GM12865 (cell line): ENCODE measurements at regions not wholly inside any gene's neighbourhood (a gene's known extent, or its start where the extent isn't known, plus 50 kb on each side); places are given as distances from the start of the nearest gene placed in this dataset.

Experiments
- DNase-seq: peaks from one replicate; pipeline ENCODE4 v3.0.0; 2010; ENCODE audit warnings: low read depth
- H3K4me3 ChIP-seq: 2 replicates; pipeline ENCODE4 v1.5.1; 2011; ENCODE audit warnings: mild to moderate bottlenecking, low read depth, low read length, control low read depth
- TF ChIP-seq, protein P1 (sequence below): IDR thresholded peaks from 2 replicates; pipeline ENCODE4 v1.5.1; 2011; ENCODE audit warnings: low read length, control low read depth, low read depth, inconsistent platforms; ENCODE audit not compliant: insufficient read depth; ENCODE audit errors: missing control alignments

DNA sequence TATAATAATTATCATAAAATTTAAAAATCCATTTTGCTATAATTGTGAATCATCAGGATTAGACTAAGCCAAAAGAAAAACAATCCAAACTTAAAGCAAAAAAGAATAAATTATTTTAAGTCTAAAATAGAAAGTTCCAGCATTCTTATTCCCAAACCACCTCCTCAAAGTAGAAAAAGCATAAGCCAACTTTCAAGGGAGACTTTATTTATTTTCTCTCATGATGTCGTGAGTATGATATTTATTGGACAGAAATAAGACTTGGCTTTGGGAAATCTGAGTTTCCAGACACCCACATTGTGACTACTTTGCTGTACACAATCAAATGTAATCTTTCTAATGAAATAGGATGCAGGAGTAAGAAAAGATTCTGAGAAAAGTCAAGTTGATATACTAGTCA, 372.1 kb downstream of the MTRR start:
- DNase-seq: no peak
- TF ChIP-seq, protein P1, sequence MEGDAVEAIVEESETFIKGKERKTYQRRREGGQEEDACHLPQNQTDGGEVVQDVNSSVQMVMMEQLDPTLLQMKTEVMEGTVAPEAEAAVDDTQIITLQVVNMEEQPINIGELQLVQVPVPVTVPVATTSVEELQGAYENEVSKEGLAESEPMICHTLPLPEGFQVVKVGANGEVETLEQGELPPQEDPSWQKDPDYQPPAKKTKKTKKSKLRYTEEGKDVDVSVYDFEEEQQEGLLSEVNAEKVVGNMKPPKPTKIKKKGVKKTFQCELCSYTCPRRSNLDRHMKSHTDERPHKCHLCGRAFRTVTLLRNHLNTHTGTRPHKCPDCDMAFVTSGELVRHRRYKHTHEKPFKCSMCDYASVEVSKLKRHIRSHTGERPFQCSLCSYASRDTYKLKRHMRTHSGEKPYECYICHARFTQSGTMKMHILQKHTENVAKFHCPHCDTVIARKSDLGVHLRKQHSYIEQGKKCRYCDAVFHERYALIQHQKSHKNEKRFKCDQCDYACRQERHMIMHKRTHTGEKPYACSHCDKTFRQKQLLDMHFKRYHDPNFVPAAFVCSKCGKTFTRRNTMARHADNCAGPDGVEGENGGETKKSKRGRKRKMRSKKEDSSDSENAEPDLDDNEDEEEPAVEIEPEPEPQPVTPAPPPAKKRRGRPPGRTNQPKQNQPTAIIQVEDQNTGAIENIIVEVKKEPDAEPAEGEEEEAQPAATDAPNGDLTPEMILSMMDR: no peak
- no peak overlapping the region for H3K4me3 ChIP-seq

DNA sequence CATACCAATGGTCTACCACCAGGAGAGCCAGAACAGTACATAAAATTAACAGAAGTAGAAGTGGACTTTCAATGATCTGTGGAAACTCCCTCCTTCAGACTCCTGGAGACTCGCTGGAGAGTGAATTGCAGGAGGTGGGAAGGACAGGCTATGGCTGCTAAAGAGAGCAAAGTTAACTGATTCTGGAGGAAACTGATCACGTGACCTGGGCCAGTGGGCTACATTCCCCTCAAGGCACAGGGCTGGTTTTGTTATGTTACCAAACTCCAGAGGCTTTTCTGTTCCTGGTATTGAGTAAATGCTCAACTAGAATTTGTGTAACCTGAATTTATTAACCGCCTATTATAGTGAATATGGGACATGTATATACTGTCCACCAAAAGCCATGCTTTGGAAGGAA, 372.6 kb downstream of the MTRR start:
- DNase-seq: no peak
- TF ChIP-seq, protein P1: no peak
- no peak overlapping the region for H3K4me3 ChIP-seq

DNA sequence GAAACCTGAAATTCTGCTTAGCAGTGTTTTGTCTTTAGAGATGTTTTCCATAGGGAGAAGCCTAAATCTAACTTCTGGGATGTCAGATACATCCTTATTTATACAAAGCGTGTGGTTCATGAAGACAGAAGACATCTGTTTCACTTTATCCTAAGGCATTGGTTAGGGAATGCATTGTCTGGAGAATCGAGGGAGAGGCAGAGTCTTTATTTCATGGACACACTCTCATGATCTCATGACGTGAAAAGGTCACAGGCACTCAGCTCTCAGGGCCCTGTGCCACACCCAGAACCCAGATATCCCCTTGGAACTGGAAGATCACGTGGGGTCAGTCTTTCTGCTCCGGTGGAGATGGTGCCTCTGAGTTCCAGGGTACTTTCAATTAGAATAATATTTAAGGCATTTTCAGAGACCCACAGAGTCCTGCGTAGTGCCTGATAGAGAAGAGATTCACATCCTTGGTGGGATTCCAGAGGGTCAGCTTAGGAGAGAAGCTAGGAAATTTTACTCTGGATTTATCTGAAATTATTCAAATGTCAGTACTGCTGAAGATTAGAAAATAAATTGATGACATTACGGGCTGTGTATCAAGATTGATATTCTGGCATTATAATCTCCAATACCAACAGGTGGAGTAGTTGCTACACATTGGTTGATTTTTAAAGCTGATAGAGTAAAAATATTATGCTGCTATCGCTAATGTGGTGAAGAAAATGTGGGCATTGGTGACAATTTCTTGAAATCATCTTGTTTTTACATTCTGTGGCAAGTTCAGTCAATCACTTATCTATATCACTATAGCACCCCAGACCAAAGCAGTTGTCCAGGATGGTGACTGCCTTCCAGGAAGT, 378.3 kb downstream of the MTRR start:
- H3K4me3 ChIP-seq: no peak overlapping the region
- no peak for DNase-seq
- TF ChIP-seq, protein P1: no peak

DNA sequence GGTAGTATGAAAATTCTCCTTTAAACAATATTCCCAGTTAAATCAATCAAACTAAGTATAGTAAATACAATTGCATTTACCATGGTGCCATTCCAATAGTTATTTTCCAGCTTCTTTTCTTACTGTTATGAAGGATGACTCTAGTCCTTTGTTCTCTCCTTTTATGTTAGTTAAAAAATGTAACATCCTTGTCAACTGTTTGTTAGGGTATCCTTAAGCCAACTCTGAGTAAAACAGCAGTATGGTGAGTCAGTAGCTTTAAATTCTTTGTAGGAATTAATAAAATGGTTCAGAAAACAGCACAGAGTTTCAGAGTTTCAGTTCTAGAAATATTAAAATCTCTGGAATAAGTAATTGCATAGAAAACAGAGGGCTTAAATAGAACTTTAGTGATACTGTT, 384.4 kb downstream of the MTRR start:
- no peak overlapping the region for H3K4me3 ChIP-seq
- TF ChIP-seq, protein P1: no peak
- no peak for DNase-seq

DNA sequence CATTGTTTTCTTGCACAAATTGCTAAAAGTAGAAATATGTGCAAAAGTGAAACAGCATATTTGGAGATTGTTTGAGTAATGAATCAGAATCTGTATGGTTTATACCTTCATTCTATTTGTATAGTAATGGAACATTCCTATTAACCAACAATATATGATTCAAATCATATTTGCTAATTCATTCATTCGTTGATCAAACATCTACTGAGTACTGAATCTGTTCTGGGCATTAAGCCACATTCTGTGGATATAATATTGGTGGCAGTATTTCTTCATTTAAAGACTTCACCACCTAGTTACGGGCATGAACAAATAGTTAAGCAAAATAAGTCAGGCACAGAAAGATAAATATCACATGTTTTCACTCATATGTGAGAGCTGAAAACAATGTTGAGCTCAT, 385.7 kb downstream of the MTRR start:
- TF ChIP-seq, protein P1: no peak
- DNase-seq: no peak
- no peak overlapping the region for H3K4me3 ChIP-seq

DNA sequence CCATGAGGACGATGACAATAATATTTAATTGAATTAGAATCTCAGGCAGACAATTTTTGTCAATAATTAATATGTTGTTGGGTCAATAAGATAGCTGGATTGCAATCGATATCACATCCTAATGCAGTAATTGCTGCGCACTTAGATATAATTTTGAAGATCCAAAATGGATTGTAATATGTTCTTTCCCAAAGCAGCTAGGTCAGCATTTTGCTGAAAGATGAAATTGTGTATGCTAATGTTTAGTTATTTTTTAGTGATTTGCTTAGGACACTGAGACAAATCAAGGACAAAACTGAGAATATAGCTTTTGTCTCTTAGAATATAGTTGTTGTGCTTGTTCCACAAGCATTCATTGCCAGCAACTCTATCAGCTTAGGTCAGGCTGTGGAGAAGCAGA, 389.9 kb downstream of the MTRR start:
- no peak overlapping the region for H3K4me3 ChIP-seq
- DNase-seq: no peak
- TF ChIP-seq, protein P1: no peak

DNA sequence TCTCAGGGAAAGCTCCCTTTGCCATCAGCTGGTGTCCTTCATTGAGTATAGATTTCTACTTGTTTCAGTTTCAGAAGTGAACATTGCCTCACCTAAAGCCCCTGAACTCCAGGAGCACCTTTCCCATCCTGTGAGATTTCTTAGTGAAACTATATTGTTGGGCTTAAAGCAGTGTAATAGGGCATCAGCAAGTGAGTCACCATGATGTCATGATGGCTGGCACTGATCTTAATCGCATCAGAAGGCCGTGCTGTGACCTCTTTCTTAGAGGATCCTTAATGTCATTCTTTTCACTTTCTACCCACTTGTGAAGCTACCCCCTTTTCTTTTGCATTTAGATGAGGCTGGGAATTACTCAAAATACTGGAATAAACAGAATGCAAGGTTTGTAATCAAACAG, 401.3 kb downstream of the MTRR start:
- DNase-seq: no peak
- H3K4me3 ChIP-seq: no peak overlapping the region
- TF ChIP-seq, protein P1: no peak
